ENCODE measurements at regions not wholly inside any gene's neighbourhood (a gene's known extent, or its start where the extent isn't known, plus 50 kb on each side); places are given as distances from the start of the nearest gene placed in this dataset.

DNA sequence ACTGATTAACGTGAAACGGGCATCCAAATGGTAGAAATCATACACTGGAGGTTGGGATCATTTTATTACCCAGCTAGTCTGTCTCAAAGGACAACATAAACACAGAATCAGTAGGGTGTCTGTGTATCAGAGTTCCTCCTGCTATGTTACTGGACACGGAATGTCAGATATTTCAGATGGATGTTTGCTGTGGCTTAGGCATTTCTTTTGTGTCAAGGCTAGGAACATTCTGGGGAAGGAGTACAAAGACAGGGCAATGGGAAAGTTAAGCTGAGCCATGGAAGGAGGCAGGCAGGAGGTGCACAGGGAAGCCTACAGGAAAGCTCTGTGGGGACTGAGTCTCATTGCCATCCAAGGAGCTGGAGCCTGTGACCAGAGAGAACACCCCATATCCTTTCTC is 254.6 kb downstream of the C12orf75 start:
- Histone ChIP-seq H3K4me3 (replicated peaks in 1 of 3; ENCODE audit: insufficient read depth in 1 of 3, low read depth in 2 of 3, low read length in 3 of 3) (no peak overlapping the region), H2AFZ (ENCODE audit: low read length) (no peak overlapping the region), H3K4me1 (ENCODE audit: insufficient read depth, low read length) (no peaks in the 10 kb centered on the region), H3K79me2 (ENCODE audit: insufficient read depth, low read length) (no peaks in the 10 kb centered on the region), H4K20me1 (ENCODE audit: insufficient read depth, low read length) (no peaks in the 10 kb centered on the region), H3K9me3 (ENCODE audit: low read length) (no peaks in the 10 kb centered on the region), H3K27ac (ENCODE audit: extremely low read length, insufficient read depth, low read length) (no peak overlapping the region), H3K36me3 (replicated peaks in 1 of 2; ENCODE audit: control insufficient read depth in 1 of 2, insufficient read depth in 2 of 2, low read length in 2 of 2) (no peaks in the 10 kb centered on the region), H3K27me3 (ENCODE audit: control insufficient read depth in 1 of 2, insufficient read depth in 2 of 2, low read length in 2 of 2) (peaks cover 0 to 16% of the 10 kb centered on the region in 2 experiments; a peak in 1 of 5 replicates), H3K4me2 (ENCODE audit: low read depth, low read length) (no peak overlapping the region), H3K9ac (ENCODE audit: insufficient read depth, low read depth, low read length) (no peak overlapping the region)
- in situ Hi-C loops (cut with HindIII; ENCODE audit: extremely low pct_ligation_motif_present, low pct_unique_long_range_greater_than_20kb), result no loop called here
- no TSS peak for BruUV-seq (replicated peaks)
- intact Hi-C loops (cut with micrococcal nuclease; ENCODE audit: unreplicated experiment), result no loop called here
- no peak for ATAC-seq
- DNase-seq (ENCODE audit: low spot score), result no peak
- 0% methylated on average over 3 of the region's 3 CpGs for WGBS (ENCODE audit: low lambda C conversion rate)
- ChIA-PET POLR2A (no interaction called here), CTCF (ENCODE audit: low intra/inter-chr PET ratio, low total read pairs) (no interaction called here)
- FAIRE-seq, result no peak
- TF ChIP-seq, protein P1, sequence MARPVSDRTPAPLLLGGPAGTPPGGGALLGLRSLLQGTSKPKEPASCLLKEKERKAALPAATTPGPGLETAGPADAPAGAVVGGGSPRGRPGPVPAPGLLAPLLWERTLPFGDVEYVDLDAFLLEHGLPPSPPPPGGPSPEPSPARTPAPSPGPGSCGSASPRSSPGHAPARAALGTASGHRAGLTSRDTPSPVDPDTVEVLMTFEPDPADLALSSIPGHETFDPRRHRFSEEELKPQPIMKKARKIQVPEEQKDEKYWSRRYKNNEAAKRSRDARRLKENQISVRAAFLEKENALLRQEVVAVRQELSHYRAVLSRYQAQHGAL (CRISPR knock-in tag; IDR thresholded peaks at IDR 0.05; ENCODE audit: not compliant biosample characterization), result no peak
- TF ChIP-seq ZC3H13 (CRISPR knock-in tag; IDR thresholded peaks at IDR 0.05) (no peak), RARA (CRISPR knock-in tag; IDR thresholded peaks at IDR 0.05) (no peak), MTF2 (CRISPR knock-in tag; IDR thresholded peaks at IDR 0.05; ENCODE audit: borderline replicate concordance) (no peak), AKAP8 (CRISPR knock-in tag; IDR thresholded peaks at IDR 0.05) (no peak), ZNF589 (CRISPR knock-in tag; conservative IDR thresholded peaks at IDR 0.05) (no peak), PCBP2 (optimal IDR thresholded peaks at IDR 0.05; ENCODE audit: low read depth, low read length, poor library complexity, severe bottlenecking) (no peak), KAT7 (CRISPR knock-in tag; IDR thresholded peaks at IDR 0.05; ENCODE audit: borderline replicate concordance) (no peak), ZFP36L1 (CRISPR knock-in tag; IDR thresholded peaks at IDR 0.05) (no peak), SMAD3 (CRISPR knock-in tag; IDR thresholded peaks at IDR 0.05) (no peak), HDAC6 (IDR thresholded peaks at IDR 0.05; ENCODE audit: low read depth, low read length) (no peak)
- TF ChIP-seq, protein P2, sequence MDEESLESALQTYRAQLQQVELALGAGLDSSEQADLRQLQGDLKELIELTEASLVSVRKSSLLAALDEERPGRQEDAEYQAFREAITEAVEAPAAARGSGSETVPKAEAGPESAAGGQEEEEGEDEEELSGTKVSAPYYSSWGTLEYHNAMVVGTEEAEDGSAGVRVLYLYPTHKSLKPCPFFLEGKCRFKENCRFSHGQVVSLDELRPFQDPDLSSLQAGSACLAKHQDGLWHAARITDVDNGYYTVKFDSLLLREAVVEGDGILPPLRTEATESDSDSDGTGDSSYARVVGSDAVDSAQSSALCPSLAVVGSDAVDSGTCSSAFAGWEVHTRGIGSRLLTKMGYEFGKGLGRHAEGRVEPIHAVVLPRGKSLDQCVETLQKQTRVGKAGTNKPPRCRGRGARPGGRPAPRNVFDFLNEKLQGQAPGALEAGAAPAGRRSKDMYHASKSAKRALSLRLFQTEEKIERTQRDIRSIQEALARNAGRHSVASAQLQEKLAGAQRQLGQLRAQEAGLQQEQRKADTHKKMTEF (CRISPR knock-in tag; IDR thresholded peaks at IDR 0.05), result no peak
- TF ChIP-seq, protein P3, sequence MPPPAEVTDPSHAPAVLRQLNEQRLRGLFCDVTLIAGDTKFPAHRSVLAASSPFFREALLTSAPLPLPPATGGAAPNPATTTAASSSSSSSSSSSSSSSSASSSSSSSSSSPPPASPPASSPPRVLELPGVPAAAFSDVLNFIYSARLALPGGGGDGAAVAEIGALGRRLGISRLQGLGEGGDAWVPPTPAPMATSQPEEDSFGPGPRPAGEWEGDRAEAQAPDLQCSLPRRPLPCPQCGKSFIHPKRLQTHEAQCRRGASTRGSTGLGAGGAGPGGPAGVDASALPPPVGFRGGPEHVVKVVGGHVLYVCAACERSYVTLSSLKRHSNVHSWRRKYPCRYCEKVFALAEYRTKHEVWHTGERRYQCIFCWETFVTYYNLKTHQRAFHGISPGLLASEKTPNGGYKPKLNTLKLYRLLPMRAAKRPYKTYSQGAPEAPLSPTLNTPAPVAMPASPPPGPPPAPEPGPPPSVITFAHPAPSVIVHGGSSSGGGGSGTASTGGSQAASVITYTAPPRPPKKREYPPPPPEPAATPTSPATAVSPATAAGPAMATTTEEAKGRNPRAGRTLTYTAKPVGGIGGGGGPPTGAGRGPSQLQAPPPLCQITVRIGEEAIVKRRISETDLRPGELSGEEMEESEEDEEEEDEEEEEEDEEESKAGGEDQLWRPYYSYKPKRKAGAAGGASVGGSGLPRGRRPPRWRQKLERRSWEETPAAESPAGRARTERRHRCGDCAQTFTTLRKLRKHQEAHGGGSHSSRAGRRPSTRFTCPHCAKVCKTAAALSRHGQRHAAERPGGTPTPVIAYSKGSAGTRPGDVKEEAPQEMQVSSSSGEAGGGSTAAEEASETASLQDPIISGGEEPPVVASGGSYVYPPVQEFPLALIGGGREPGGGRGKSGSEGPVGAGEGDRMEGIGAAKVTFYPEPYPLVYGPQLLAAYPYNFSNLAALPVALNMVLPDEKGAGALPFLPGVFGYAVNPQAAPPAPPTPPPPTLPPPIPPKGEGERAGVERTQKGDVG (CRISPR knock-in tag; IDR thresholded peaks at IDR 0.05; ENCODE audit: borderline replicate concordance), result no peak
- TF ChIP-seq, protein P4, sequence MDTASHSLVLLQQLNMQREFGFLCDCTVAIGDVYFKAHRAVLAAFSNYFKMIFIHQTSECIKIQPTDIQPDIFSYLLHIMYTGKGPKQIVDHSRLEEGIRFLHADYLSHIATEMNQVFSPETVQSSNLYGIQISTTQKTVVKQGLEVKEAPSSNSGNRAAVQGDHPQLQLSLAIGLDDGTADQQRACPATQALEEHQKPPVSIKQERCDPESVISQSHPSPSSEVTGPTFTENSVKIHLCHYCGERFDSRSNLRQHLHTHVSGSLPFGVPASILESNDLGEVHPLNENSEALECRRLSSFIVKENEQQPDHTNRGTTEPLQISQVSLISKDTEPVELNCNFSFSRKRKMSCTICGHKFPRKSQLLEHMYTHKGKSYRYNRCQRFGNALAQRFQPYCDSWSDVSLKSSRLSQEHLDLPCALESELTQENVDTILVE (CRISPR knock-in tag; IDR thresholded peaks at IDR 0.05), result no peak
- TF ChIP-seq, protein P5, sequence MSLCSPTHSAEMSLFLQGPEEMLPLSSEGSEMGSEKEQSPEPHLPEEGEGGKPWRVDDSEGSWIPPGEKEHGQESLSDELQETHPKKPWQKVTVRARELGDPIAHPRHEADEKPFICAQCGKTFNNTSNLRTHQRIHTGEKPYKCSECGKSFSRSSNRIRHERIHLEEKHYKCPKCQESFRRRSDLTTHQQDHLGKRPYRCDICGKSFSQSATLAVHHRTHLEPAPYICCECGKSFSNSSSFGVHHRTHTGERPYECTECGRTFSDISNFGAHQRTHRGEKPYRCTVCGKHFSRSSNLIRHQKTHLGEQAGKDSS (CRISPR knock-in tag; IDR thresholded peaks at IDR 0.05; ENCODE audit: borderline replicate concordance, low read depth), result no peak
- TF ChIP-seq, protein P6, sequence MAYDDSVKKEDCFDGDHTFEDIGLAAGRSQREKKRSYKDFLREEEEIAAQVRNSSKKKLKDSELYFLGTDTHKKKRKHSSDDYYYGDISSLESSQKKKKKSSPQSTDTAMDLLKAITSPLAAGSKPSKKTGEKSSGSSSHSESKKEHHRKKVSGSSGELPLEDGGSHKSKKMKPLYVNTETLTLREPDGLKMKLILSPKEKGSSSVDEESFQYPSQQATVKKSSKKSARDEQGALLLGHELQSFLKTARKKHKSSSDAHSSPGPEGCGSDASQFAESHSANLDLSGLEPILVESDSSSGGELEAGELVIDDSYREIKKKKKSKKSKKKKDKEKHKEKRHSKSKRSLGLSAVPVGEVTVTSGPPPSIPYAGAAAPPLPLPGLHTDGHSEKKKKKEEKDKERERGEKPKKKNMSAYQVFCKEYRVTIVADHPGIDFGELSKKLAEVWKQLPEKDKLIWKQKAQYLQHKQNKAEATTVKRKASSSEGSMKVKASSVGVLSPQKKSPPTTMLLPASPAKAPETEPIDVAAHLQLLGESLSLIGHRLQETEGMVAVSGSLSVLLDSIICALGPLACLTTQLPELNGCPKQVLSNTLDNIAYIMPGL (CRISPR knock-in tag; IDR thresholded peaks at IDR 0.05; ENCODE audit: borderline replicate concordance in 1 of 2, low read depth in 1 of 2), result no peak
